ENCODE measurements at regions not wholly inside any gene's neighbourhood (a gene's known extent, or its start where the extent isn't known, plus 50 kb on each side); places are given as distances from the start of the nearest gene placed in this dataset.

DNA sequence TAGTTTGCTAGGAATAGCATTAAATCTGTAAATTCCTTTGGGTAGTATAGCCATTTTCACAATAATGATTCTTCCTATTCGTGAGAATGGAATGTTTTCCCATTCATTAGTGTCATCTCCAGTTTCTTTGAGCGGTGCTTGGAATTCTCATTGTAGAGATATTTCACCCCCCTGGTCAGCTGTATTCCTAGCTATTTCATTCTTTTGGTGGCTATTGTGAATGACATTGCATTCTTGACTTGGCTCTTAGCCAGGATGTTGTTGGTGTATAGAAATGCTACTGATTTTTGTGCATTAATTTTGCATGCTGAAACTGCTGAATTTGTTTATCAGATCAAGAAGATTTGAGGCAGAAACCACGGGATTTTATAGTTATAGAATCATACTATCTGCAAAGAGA lies 690.5 kb upstream of the ALCAM start:
- TF ChIP-seq, protein P1, sequence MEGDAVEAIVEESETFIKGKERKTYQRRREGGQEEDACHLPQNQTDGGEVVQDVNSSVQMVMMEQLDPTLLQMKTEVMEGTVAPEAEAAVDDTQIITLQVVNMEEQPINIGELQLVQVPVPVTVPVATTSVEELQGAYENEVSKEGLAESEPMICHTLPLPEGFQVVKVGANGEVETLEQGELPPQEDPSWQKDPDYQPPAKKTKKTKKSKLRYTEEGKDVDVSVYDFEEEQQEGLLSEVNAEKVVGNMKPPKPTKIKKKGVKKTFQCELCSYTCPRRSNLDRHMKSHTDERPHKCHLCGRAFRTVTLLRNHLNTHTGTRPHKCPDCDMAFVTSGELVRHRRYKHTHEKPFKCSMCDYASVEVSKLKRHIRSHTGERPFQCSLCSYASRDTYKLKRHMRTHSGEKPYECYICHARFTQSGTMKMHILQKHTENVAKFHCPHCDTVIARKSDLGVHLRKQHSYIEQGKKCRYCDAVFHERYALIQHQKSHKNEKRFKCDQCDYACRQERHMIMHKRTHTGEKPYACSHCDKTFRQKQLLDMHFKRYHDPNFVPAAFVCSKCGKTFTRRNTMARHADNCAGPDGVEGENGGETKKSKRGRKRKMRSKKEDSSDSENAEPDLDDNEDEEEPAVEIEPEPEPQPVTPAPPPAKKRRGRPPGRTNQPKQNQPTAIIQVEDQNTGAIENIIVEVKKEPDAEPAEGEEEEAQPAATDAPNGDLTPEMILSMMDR (IDR thresholded peaks at IDR 0.05) = no peak
- Mint-ChIP-seq H3K9me3 (ENCODE audit: unreplicated experiment) (peaks cover 21% of the 10 kb centered on the region), H3K27ac (ENCODE audit: unreplicated experiment) (no peak overlapping the region), H3K27me3 (ENCODE audit: unreplicated experiment) (no peaks in the 10 kb centered on the region), H3K4me1 (ENCODE audit: unreplicated experiment) (peaks cover 6% of the 10 kb centered on the region), H3K4me3 (ENCODE audit: unreplicated experiment) (no peak overlapping the region), H3K36me3 (ENCODE audit: unreplicated experiment) (peaks cover 7% of the 10 kb centered on the region)
- no peak for DNase-seq (ENCODE audit: extremely low spot score, unreplicated experiment)

DNA sequence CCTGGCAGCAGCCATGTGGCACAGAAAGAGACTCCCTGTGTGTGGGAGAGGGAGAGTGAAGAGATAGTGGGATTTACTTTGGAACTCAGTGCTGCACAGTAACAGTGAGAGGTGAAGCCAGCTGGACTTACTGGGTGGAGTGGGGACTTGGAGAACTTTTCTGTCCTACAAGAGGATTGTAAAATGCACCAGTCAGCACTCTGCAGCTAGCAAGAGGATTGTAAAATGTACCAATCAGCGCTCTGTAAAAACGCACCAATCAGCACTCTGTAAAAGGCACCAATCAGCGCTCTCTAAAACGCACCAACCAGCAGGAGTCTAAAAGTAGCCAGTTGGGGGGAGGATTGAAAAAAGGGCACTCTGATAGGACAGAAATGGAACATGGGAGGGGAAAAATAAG lies 688.8 kb upstream of the ALCAM start:
- no peak overlapping the region for H3K27ac Mint-ChIP-seq (ENCODE audit: unreplicated experiment)
- peaks cover 4% of the 10 kb centered on the region for H3K4me1 Mint-ChIP-seq (ENCODE audit: unreplicated experiment)
- TF ChIP-seq, protein P1 (IDR thresholded peaks at IDR 0.05) = no peak
- peaks cover 7% of the 10 kb centered on the region for H3K36me3 Mint-ChIP-seq (ENCODE audit: unreplicated experiment)
- no peak overlapping the region for H3K4me3 Mint-ChIP-seq (ENCODE audit: unreplicated experiment)
- no peaks in the 10 kb centered on the region for H3K27me3 Mint-ChIP-seq (ENCODE audit: unreplicated experiment)
- peaks cover 29% of the 10 kb centered on the region for H3K9me3 Mint-ChIP-seq (ENCODE audit: unreplicated experiment)
- DNase-seq (ENCODE audit: extremely low spot score, unreplicated experiment) = no peak

DNA sequence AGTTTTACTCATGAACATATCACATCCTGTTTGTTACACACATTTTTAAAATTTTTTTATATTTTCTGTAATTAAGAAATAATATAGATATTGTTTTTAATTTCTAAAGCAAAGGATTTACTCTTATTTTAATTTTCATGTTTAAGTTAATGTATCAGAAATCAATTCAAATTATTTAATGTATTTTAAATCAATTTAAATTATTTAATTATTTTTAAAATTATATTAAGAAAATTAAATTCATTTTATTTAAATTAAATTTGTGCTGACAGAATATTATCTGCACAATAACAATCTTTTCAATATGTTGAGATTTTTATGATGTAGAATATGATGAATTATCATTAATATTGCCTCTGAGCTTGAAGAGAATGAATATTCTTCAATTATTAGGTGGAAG lies 681.2 kb upstream of the ALCAM start:
- no peaks in the 10 kb centered on the region for H3K36me3 Mint-ChIP-seq (ENCODE audit: unreplicated experiment)
- no peaks in the 10 kb centered on the region for H3K27me3 Mint-ChIP-seq (ENCODE audit: unreplicated experiment)
- H3K27ac Mint-ChIP-seq (ENCODE audit: unreplicated experiment) = no peak overlapping the region
- TF ChIP-seq, protein P1 (IDR thresholded peaks at IDR 0.05) = no peak
- peaks cover 18% of the 10 kb centered on the region for H3K9me3 Mint-ChIP-seq (ENCODE audit: unreplicated experiment)
- no peak overlapping the region for H3K4me3 Mint-ChIP-seq (ENCODE audit: unreplicated experiment)
- no peaks in the 10 kb centered on the region for H3K4me1 Mint-ChIP-seq (ENCODE audit: unreplicated experiment)
- DNase-seq (ENCODE audit: extremely low spot score, unreplicated experiment) = no peak

DNA sequence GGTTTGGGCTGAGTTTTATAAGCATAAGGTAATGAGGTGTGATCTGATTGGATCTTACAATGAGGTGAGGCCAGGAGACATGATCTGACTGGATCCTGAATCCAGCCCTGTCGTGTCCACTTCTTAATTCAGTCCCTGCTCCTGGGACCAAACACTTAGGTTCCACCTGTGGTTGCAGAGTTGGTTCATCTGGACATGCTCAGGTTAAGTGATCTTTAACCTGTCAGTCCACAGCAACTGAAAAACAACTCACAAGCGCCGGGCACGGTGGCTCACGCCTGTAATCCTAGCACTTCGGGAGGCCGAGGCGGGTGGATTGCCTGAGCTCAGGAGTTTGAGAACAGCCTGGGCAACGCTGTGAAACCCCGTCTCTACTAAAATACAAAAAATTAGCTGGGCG lies 679.3 kb upstream of the ALCAM start:
- peaks cover 11% of the 10 kb centered on the region for H3K9me3 Mint-ChIP-seq (ENCODE audit: unreplicated experiment)

DNA sequence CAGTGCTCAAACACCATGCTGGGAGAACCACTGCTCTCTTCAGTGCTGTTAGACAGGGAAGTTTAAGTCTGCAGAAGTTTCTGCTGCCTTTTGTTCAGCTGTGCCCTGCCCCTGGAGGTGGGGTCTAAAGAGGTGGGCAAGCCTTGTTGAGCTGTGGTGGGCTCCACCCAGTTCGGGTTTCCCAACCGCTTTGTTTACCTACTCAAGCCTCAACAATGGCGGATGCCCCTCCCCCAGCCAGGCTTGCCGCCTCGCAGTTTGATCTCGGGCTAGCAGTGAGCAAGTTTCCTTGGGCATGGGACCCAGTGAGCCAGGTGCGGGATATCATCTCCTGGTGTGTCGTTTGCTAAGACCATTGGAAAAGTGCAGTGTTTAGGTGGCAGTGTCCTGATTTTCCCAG lies 670.2 kb upstream of the ALCAM start:
- Mint-ChIP-seq H3K27ac (ENCODE audit: unreplicated experiment) (no peak overlapping the region), H3K9me3 (ENCODE audit: unreplicated experiment) (peaks cover 5% of the 10 kb centered on the region), H3K4me3 (ENCODE audit: unreplicated experiment) (no peak overlapping the region), H3K27me3 (ENCODE audit: unreplicated experiment) (no peaks in the 10 kb centered on the region), H3K36me3 (ENCODE audit: unreplicated experiment) (no peaks in the 10 kb centered on the region), H3K4me1 (ENCODE audit: unreplicated experiment) (no peaks in the 10 kb centered on the region)
- TF ChIP-seq, protein P1 (IDR thresholded peaks at IDR 0.05) = no peak
- DNase-seq (ENCODE audit: extremely low spot score, unreplicated experiment) = no peak

More for the DNA sequence above, 679.3 kb upstream of the ALCAM start:
- H3K4me3 Mint-ChIP-seq (ENCODE audit: unreplicated experiment) = no peak overlapping the region
- no peak for DNase-seq (ENCODE audit: extremely low spot score, unreplicated experiment)
- no peaks in the 10 kb centered on the region for H3K27me3 Mint-ChIP-seq (ENCODE audit: unreplicated experiment)
- H3K27ac Mint-ChIP-seq (ENCODE audit: unreplicated experiment) = no peak overlapping the region
- TF ChIP-seq, protein P1 (IDR thresholded peaks at IDR 0.05) = no peak
- H3K4me1 Mint-ChIP-seq (ENCODE audit: unreplicated experiment) = no peaks in the 10 kb centered on the region
- no peaks in the 10 kb centered on the region for H3K36me3 Mint-ChIP-seq (ENCODE audit: unreplicated experiment)
